Nephron (organoid): ENCODE measurements at regions not wholly inside any gene's neighbourhood (a gene's known extent, or its start where the extent isn't known, plus 50 kb on each side); places are given as distances from the start of the nearest gene placed in this dataset.

Source experiments
- H3K27ac Mint-ChIP-seq, 3 experiments: 2 replicates each; pipeline ENCODE4 v1.8.0; 2020; ENCODE audit warnings: mixed read lengths in 3 of 3, mild to moderate bottlenecking in 2 of 3, moderate library complexity in 1 of 3
- H3K27me3 Mint-ChIP-seq: 2 replicates; pipeline ENCODE4 v1.8.0; 2021; ENCODE audit warnings: low read depth, mild to moderate bottlenecking, moderate library complexity, mixed read lengths
- H3K36me3 Mint-ChIP-seq: 2 replicates; pipeline ENCODE4 v1.8.0; 2020; ENCODE audit warnings: low read depth, mixed read lengths
- H3K4me1 Mint-ChIP-seq: 2 replicates; pipeline ENCODE4 v1.8.0; 2020; ENCODE audit warnings: mixed read lengths
- H3K4me3 Mint-ChIP-seq, 3 experiments: 2 replicates each; pipeline ENCODE4 v1.8.0; 2020; ENCODE audit warnings: mild to moderate bottlenecking in 3 of 3, mixed read lengths in 3 of 3, moderate library complexity in 2 of 3
- H3K9me3 Mint-ChIP-seq: 2 replicates; pipeline ENCODE4 v1.8.0; 2020; ENCODE audit warnings: mixed read lengths
- TF ChIP-seq, protein P1 (sequence below), 3 experiments: fragments of 200-600 bp; sonication (generic); IDR thresholded peaks; one replicate each; pipeline ENCODE4 v1.5.0; 2021; ENCODE audit warnings: antibody characterized with exemption in 3 of 3; ENCODE audit not compliant: unreplicated experiment in 3 of 3

DNA sequence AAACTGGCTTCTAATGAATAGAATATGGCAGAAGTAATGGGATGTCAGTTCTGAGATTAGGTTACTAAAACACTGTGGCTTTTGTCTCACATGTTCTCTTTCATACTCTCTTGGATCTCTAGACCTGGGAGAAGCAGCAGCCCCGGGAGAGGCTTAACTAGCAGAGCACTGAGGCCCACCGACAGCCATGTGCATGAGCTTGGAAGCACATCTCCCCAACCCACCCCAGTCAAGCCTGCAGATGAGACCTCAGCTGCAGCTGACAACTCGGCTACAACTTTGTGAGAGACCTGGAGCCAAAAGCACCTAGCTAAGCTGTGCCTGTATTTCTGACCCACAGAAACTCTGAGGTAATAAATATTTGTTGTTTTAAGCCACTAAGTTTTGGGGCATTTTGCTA lies 100.8 kb downstream of the TRIM29 start:
- Mint-ChIP-seq H3K27me3 (peaks cover 4% of the 10 kb centered on the region), H3K36me3 (no peaks in the 10 kb centered on the region), H3K9me3 (peaks cover 18% of the 10 kb centered on the region), H3K4me1 (peaks cover 29% of the 10 kb centered on the region), H3K4me3 (no peak overlapping the region), H3K27ac (no peak overlapping the region)
- TF ChIP-seq, protein P1, sequence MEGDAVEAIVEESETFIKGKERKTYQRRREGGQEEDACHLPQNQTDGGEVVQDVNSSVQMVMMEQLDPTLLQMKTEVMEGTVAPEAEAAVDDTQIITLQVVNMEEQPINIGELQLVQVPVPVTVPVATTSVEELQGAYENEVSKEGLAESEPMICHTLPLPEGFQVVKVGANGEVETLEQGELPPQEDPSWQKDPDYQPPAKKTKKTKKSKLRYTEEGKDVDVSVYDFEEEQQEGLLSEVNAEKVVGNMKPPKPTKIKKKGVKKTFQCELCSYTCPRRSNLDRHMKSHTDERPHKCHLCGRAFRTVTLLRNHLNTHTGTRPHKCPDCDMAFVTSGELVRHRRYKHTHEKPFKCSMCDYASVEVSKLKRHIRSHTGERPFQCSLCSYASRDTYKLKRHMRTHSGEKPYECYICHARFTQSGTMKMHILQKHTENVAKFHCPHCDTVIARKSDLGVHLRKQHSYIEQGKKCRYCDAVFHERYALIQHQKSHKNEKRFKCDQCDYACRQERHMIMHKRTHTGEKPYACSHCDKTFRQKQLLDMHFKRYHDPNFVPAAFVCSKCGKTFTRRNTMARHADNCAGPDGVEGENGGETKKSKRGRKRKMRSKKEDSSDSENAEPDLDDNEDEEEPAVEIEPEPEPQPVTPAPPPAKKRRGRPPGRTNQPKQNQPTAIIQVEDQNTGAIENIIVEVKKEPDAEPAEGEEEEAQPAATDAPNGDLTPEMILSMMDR (IDR thresholded peaks at IDR 0.05; ENCODE audit: unreplicated experiment in 3 of 3): no peak

DNA sequence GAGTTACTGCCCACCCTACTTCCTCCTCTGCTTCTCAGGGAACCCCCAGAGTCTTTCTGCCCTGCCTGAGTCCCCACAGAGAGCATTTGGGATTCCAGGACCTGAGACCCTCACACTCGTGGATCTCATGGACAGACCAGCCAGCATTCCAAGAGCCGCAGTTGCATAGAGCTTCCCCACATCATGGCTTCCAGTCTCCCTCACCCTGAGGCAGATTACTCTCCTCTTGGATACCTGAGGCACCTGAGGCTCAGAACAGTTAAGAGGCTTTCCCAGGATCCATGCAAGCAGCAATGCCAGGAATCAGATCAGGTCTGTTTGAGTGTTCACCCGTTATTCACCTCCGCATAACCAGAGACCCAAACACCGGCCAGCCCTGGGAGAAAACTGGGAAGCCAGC lies 102.2 kb downstream of the TRIM29 start:
- H3K36me3 Mint-ChIP-seq: no peaks in the 10 kb centered on the region

DNA sequence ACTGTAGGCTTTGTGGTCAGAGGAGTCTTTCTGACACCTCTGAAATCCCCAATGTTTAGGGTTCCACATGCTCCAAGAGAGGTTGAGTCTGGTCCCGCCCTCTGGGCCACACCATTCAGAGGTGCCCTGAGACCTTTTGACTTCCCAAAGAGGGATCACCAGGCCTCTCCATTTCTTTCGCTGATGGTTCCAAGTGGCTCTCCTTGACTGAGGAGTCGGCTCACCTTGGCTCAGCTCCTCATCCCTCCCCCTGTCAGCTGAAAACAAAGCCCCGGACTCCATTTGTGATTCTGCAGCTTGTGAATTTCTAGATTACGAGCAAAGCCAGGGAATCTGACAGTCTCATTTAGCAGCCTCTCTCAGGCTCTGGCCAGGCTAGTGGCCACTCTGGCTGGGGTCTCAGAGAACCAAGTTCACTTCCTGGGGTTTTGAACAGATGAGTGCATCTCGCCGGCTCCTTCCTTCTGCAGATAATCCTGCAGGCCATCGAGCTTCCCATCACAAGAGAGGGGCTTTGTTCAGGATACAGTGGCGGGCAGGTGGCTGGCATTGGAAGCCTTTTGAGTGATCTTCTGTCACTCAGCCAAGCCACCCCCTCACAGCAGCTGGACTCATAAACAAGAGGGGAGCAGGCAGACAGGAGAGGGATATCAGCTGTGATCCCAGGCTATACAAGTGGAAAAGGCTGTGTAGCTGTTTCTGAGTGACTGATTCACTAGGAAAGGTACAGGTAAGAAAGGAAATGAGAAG lies 102.9 kb downstream of the TRIM29 start:
- Mint-ChIP-seq H3K4me3 (peak overlapping the region in 1 of 3 experiments; percentile 23), H3K4me1 (peaks cover 31% of the 10 kb centered on the region), H3K27me3 (peaks cover 4% of the 10 kb centered on the region), H3K9me3 (peaks cover 15% of the 10 kb centered on the region), H3K36me3 (no peaks in the 10 kb centered on the region), H3K27ac (peak overlapping the region in 2 of 3 experiments; percentile 76 to 83)
- TF ChIP-seq, protein P1 (IDR thresholded peaks at IDR 0.05; ENCODE audit: unreplicated experiment in 3 of 3): no peak

More for the DNA sequence above, 102.2 kb downstream of the TRIM29 start:
- Mint-ChIP-seq H3K4me1 (peaks cover 36% of the 10 kb centered on the region), H3K27me3 (peaks cover 4% of the 10 kb centered on the region), H3K9me3 (peaks cover 17% of the 10 kb centered on the region), H3K27ac (no peak overlapping the region), H3K4me3 (no peak overlapping the region)
- TF ChIP-seq, protein P1 (IDR thresholded peaks at IDR 0.05; ENCODE audit: unreplicated experiment in 3 of 3): no peak

DNA sequence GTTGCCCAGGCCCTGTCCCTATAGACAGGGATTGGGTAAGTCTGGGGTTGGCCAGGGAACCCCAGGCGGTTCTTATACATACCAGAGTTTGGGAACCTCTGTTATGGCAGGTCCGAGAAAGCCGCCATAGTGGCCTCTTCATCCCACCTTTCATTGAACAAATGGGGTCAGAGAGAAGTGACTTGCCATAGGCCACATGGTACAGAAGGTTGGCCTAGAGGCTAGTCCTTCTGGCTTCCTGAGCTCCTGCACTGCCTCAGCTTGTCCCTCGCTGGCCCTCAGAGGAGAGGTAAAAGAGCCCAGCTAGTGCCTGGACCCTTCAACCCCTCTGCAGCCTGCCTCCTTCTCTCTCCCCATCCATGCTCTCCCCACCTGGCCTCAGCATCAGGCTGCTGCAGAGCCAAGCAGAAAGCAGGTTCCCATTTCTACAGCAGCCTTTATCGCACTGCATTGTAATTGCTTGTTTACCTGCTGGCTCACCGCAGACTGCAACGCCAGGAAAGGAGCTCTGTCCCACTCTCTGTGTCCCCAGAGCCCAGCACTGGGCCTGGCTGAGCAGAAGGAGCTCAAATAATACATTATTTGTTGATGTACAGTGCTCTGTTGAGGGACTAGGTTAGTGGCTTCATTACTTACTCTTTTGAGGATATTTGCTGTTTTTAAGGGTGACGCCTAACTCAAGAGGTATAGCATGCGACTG lies 103.6 kb downstream of the TRIM29 start:
- H3K27ac Mint-ChIP-seq: peak overlapping the region in 1 of 3 experiments; percentile 83
- H3K36me3 Mint-ChIP-seq: no peaks in the 10 kb centered on the region

DNA sequence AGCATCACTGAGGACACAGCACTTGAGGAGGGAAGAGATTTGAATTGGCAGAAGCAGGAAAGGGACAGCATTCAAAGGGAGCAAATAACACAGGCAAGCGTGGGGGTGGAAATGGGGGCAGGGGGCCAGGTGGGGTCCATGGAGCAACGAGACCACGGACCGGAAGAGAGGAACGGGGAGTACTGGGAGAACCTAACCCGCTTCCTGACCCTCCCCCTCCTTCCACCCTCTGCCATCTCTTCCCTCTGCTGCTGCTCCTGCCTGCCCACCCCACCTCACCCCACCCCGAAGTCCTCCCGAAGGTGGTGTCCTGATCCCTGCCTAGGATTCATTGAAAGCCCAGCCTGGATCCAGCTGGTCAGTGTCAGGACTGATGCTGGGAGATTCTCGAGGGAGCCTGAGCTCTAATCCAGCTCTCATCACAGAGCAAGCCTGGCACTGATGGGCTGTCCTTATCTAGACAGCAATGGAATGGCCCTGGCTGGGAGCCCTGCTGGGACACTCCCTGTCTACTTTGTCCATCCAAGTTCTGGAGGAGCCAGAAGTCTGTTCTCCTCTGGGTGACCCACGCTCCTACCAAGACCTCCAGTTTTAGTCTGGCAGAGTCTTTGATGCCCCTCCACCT lies 105.0 kb downstream of the TRIM29 start:
- TF ChIP-seq, protein P1 (IDR thresholded peaks at IDR 0.05; ENCODE audit: unreplicated experiment in 3 of 3): no peak
- Mint-ChIP-seq H3K4me3 (no peak overlapping the region), H3K27me3 (peaks cover 9% of the 10 kb centered on the region), H3K36me3 (no peaks in the 10 kb centered on the region), H3K4me1 (peaks cover 31% of the 10 kb centered on the region), H3K27ac (peak overlapping the region in 2 of 3 experiments; percentile 8 to 25), H3K9me3 (peaks cover 14% of the 10 kb centered on the region)

More for the DNA sequence above, 103.6 kb downstream of the TRIM29 start:
- Mint-ChIP-seq H3K4me3 (no peak overlapping the region), H3K4me1 (peaks cover 26% of the 10 kb centered on the region), H3K9me3 (peaks cover 15% of the 10 kb centered on the region), H3K27me3 (peaks cover 7% of the 10 kb centered on the region)
- TF ChIP-seq, protein P1 (IDR thresholded peaks at IDR 0.05; ENCODE audit: unreplicated experiment in 3 of 3): no peak
